ENCODE measurements at regions not wholly inside any gene's neighbourhood (a gene's known extent, or its start where the extent isn't known, plus 50 kb on each side); places are given as distances from the start of the nearest gene placed in this dataset.

GRCh38 chr12:41731061-41731460, 413.6 kb downstream of the GXYLT1 start:
- Histone ChIP-seq H4K20me1 (ENCODE audit: insufficient read depth, low read length) (no peaks in the 10 kb centered on the region), H3K9ac (ENCODE audit: low read length) (no peak overlapping the region), H3K4me2 (ENCODE audit: low read length) (no peak overlapping the region), H3K27me3 (ENCODE audit: low read depth, low read length) (no peaks in the 10 kb centered on the region), H3K4me1 (ENCODE audit: low read length) (no peaks in the 10 kb centered on the region), H3K9me3 (ENCODE audit: insufficient read depth, low read length) (no peaks in the 10 kb centered on the region), H3K27ac (ENCODE audit: low read length) (no peak overlapping the region), H3K36me3 (replicated peaks; ENCODE audit: low read depth, low read length) (no peaks in the 10 kb centered on the region), H2AFZ (ENCODE audit: low read depth, low read length) (no peak overlapping the region), H3K79me2 (ENCODE audit: low read length) (no peaks in the 10 kb centered on the region), H3K4me3 (ENCODE audit: low read length) (no peak overlapping the region)
- TF ChIP-seq, protein P1, sequence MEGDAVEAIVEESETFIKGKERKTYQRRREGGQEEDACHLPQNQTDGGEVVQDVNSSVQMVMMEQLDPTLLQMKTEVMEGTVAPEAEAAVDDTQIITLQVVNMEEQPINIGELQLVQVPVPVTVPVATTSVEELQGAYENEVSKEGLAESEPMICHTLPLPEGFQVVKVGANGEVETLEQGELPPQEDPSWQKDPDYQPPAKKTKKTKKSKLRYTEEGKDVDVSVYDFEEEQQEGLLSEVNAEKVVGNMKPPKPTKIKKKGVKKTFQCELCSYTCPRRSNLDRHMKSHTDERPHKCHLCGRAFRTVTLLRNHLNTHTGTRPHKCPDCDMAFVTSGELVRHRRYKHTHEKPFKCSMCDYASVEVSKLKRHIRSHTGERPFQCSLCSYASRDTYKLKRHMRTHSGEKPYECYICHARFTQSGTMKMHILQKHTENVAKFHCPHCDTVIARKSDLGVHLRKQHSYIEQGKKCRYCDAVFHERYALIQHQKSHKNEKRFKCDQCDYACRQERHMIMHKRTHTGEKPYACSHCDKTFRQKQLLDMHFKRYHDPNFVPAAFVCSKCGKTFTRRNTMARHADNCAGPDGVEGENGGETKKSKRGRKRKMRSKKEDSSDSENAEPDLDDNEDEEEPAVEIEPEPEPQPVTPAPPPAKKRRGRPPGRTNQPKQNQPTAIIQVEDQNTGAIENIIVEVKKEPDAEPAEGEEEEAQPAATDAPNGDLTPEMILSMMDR (IDR thresholded peaks at IDR 0.05; ENCODE audit: low read depth, low read length) = no peak
- TF ChIP-seq EZH2phosphoT487 (IDR thresholded peaks at IDR 0.05; ENCODE audit: low read depth) = no peak

GRCh38 chr12:41724216-41724615, 420.5 kb downstream of the GXYLT1 start:
- H2AFZ ChIP-seq (ENCODE audit: low read depth, low read length) = no peak overlapping the region
- H3K9ac ChIP-seq (ENCODE audit: low read length) = no peak overlapping the region
- no peak overlapping the region for H3K4me2 ChIP-seq (ENCODE audit: low read length)
- H3K27ac ChIP-seq (ENCODE audit: low read length) = no peak overlapping the region
- H4K20me1 ChIP-seq (ENCODE audit: insufficient read depth, low read length) = no peaks in the 10 kb centered on the region
- H3K27me3 ChIP-seq (ENCODE audit: low read depth, low read length) = no peaks in the 10 kb centered on the region
- TF ChIP-seq, protein P1 (IDR thresholded peaks at IDR 0.05; ENCODE audit: low read depth, low read length) = no peak
- H3K9me3 ChIP-seq (ENCODE audit: insufficient read depth, low read length) = no peaks in the 10 kb centered on the region
- H3K36me3 ChIP-seq (replicated peaks; ENCODE audit: low read depth, low read length) = no peaks in the 10 kb centered on the region
- H3K4me1 ChIP-seq (ENCODE audit: low read length) = no peaks in the 10 kb centered on the region
- no peaks in the 10 kb centered on the region for H3K79me2 ChIP-seq (ENCODE audit: low read length)
- no peak overlapping the region for H3K4me3 ChIP-seq (ENCODE audit: low read length)

DNA sequence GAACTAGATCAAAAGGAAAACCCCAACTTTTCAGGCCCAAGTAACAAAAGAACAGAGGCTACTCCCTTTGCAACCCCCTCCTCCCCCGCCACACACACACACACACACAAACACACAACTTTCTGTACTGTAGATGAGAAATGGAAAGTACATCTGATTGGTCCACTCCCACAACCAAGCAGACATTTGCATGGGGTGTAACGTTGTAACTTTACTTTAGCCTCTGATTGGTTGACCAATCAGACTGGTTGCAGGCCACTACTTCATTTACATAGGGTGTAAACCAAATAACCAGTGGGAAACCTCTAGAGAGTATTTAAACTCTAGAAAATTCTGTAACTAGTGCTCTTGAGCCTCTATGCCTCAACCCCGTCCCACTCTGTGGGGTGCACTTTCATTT, 425.5 kb downstream of the GXYLT1 start:
- Histone ChIP-seq H3K4me1 (ENCODE audit: low read length) (no peaks in the 10 kb centered on the region), H4K20me1 (ENCODE audit: insufficient read depth, low read length) (no peaks in the 10 kb centered on the region), H3K9ac (ENCODE audit: low read length) (no peak overlapping the region), H3K9me3 (ENCODE audit: insufficient read depth, low read length) (no peaks in the 10 kb centered on the region), H2AFZ (ENCODE audit: low read depth, low read length) (no peak overlapping the region), H3K79me2 (ENCODE audit: low read length) (no peaks in the 10 kb centered on the region), H3K4me2 (ENCODE audit: low read length) (no peak overlapping the region), H3K36me3 (replicated peaks; ENCODE audit: low read depth, low read length) (no peaks in the 10 kb centered on the region), H3K27me3 (ENCODE audit: low read depth, low read length) (no peaks in the 10 kb centered on the region), H3K4me3 (ENCODE audit: low read length) (no peak overlapping the region), H3K27ac (ENCODE audit: low read length) (no peak overlapping the region)
- TF ChIP-seq, protein P1 (IDR thresholded peaks at IDR 0.05; ENCODE audit: low read depth, low read length) = no peak
- no peak for TF ChIP-seq EZH2phosphoT487 (IDR thresholded peaks at IDR 0.05; ENCODE audit: low read depth)

GRCh38 chr12:41715256-41715655, 429.4 kb downstream of the GXYLT1 start:
- no peaks in the 10 kb centered on the region for H3K36me3 ChIP-seq (replicated peaks; ENCODE audit: low read depth, low read length)
- no peak overlapping the region for H3K4me2 ChIP-seq (ENCODE audit: low read length)
- no peak overlapping the region for H3K4me3 ChIP-seq (ENCODE audit: low read length)
- H2AFZ ChIP-seq (ENCODE audit: low read depth, low read length) = no peak overlapping the region
- TF ChIP-seq EZH2phosphoT487 (IDR thresholded peaks at IDR 0.05; ENCODE audit: low read depth) = no peak
- TF ChIP-seq, protein P1 (IDR thresholded peaks at IDR 0.05; ENCODE audit: low read depth, low read length) = no peak
- H3K27ac ChIP-seq (ENCODE audit: low read length) = no peak overlapping the region
- no peaks in the 10 kb centered on the region for H4K20me1 ChIP-seq (ENCODE audit: insufficient read depth, low read length)
- no peaks in the 10 kb centered on the region for H3K79me2 ChIP-seq (ENCODE audit: low read length)
- no peak overlapping the region for H3K9ac ChIP-seq (ENCODE audit: low read length)
- no peaks in the 10 kb centered on the region for H3K9me3 ChIP-seq (ENCODE audit: insufficient read depth, low read length)
- no peaks in the 10 kb centered on the region for H3K27me3 ChIP-seq (ENCODE audit: low read depth, low read length)
- H3K4me1 ChIP-seq (ENCODE audit: low read length) = no peaks in the 10 kb centered on the region
